ENCODE measurements at regions not wholly inside any gene's neighbourhood (a gene's known extent, or its start where the extent isn't known, plus 50 kb on each side); places are given as distances from the start of the nearest gene placed in this dataset.
A peak's percentile ranks its signal among the peaks of the same experiment; 100 is the strongest.

- no peak for DNase-seq
Observed at GRCh38 chr3:88586121-88586640, 436.4 kb downstream of the C3orf38 start.

GRCh38 chr3:88589138-88589537 is 439.4 kb downstream of the C3orf38 start:
- peak; percentile 0 for DNase-seq

- peak; percentile 21 for DNase-seq
Observed at GRCh38 chr3:88595026-88595425, 445.3 kb downstream of the C3orf38 start.

GRCh38 chr3:88596451-88596850 is 446.7 kb downstream of the C3orf38 start:
- DNase-seq, result peak; percentile 12

GRCh38 chr3:88610820-88611219 is 461.1 kb downstream of the C3orf38 start:
- DNase-seq, result no peak

- DNase-seq, result peak; percentile 2
Observed at GRCh38 chr3:88611826-88612326, 462.1 kb downstream of the C3orf38 start.

- no peak for DNase-seq
Observed at GRCh38 chr3:88616413-88616812, 466.7 kb downstream of the C3orf38 start.

GRCh38 chr3:88617283-88617682 is 467.5 kb downstream of the C3orf38 start:
- DNase-seq, result no peak

GRCh38 chr3:88618021-88618645 is 468.4 kb downstream of the C3orf38 start:
- no peak for DNase-seq

- no peak for DNase-seq
Observed at GRCh38 chr3:88621586-88621985, 471.8 kb downstream of the C3orf38 start.

- DNase-seq, result no peak
Observed at GRCh38 chr3:88623709-88624108, 473.9 kb downstream of the C3orf38 start.

GRCh38 chr3:88626456-88627120 is 476.8 kb downstream of the C3orf38 start:
- DNase-seq, result no peak

GRCh38 chr3:88628901-88629300 is 478.5 kb upstream of the EPHA3 start:
- no peak for DNase-seq

GRCh38 chr3:88632226-88632625 is 475.2 kb upstream of the EPHA3 start:
- no peak for DNase-seq

GRCh38 chr3:88640581-88640980 is 466.8 kb upstream of the EPHA3 start:
- no peak for DNase-seq

GRCh38 chr3:88641033-88641604 is 466.3 kb upstream of the EPHA3 start:
- DNase-seq, result peak; percentile 0

GRCh38 chr3:88657459-88657858 is 450.0 kb upstream of the EPHA3 start:
- no peak for DNase-seq

- DNase-seq, result no peak
Observed at GRCh38 chr3:88661433-88661824, 446.0 kb upstream of the EPHA3 start.

- no peak for DNase-seq
Observed at GRCh38 chr3:88668180-88668579, 439.2 kb upstream of the EPHA3 start.

- no peak for DNase-seq
Observed at GRCh38 chr3:88671573-88671972, 435.8 kb upstream of the EPHA3 start.

GRCh38 chr3:88677298-88677697 is 430.1 kb upstream of the EPHA3 start:
- DNase-seq, result no peak

GRCh38 chr3:88678747-88679146 is 428.7 kb upstream of the EPHA3 start:
- DNase-seq, result no peak

GRCh38 chr3:88690287-88690686 is 417.1 kb upstream of the EPHA3 start:
- DNase-seq, result no peak

- no peak for DNase-seq
Observed at GRCh38 chr3:88691081-88691480, 416.3 kb upstream of the EPHA3 start.
